GM23338 (cell line): ENCODE measurements at regions not wholly inside any gene's neighbourhood (a gene's known extent, or its start where the extent isn't known, plus 50 kb on each side); places are given as distances from the start of the nearest gene placed in this dataset.

Experiments
- ATAC-seq: fragments of 200-7000 bp; cut with Tn5 transposase; 3 replicates; pipeline ENCODE4 v1.9.1; 2020
- DNase-seq: peaks from one replicate; pipeline ENCODE4 v3.0.0-alpha.2; 2015; ENCODE audit warnings: low spot score
- H2AFZ ChIP-seq: fragments of 200-600 bp; sonication (generic); 2 replicates; pipeline ENCODE4 v1.8.0; 2016; ENCODE audit warnings: antibody characterized with exemption, mild to moderate bottlenecking, moderate library complexity
- H3F3A ChIP-seq: fragments of 200-600 bp; sonication (generic); replicated peaks from 2 replicates; pipeline ENCODE4 v1.8.0; 2017; ENCODE audit warnings: antibody characterized with exemption, mixed run types, low read depth
- H3K27ac ChIP-seq: fragments of 200-600 bp; sonication (generic); 2 replicates; pipeline ENCODE4 v1.6.1; 2016; ENCODE audit warnings: low read depth
- H3K27me3 ChIP-seq: fragments of 200-600 bp; sonication (generic); 2 replicates; pipeline ENCODE4 v1.8.0; 2016; ENCODE audit warnings: mild to moderate bottlenecking, mixed run types, moderate library complexity; ENCODE audit not compliant: insufficient read depth
- H3K36me3 ChIP-seq: fragments of 200-600 bp; sonication (generic); 2 replicates; pipeline ENCODE4 v1.8.0; 2016; ENCODE audit warnings: mild to moderate bottlenecking; ENCODE audit not compliant: insufficient read depth
- H3K4me1 ChIP-seq: fragments of 200-600 bp; sonication (generic); 2 replicates; pipeline ENCODE4 v1.8.0; 2016; ENCODE audit warnings: mild to moderate bottlenecking, moderate library complexity; ENCODE audit not compliant: insufficient read depth
- H3K4me2 ChIP-seq: fragments of 200-600 bp; sonication (generic); 2 replicates; pipeline ENCODE4 v1.7.1; 2017; ENCODE audit warnings: mixed run types
- H3K4me3 ChIP-seq: fragments of 200-600 bp; sonication (generic); 2 replicates; pipeline ENCODE4 v1.6.1; 2016; ENCODE audit warnings: mixed run types
- H3K79me2 ChIP-seq: fragments of 200-600 bp; sonication (generic); replicated peaks from 2 replicates; pipeline ENCODE4 v1.8.0; 2017; ENCODE audit warnings: mild to moderate bottlenecking; ENCODE audit not compliant: insufficient read depth
- H3K9me2 ChIP-seq: fragments of 200-600 bp; sonication (generic); 2 replicates; pipeline ENCODE4 v1.8.0; 2017; ENCODE audit not compliant: insufficient read depth
- H4K20me1 ChIP-seq: fragments of 200-600 bp; sonication (generic); replicated peaks from 2 replicates; pipeline ENCODE4 v1.8.0; 2017; ENCODE audit warnings: mild to moderate bottlenecking; ENCODE audit not compliant: insufficient read depth
- H3K27ac Mint-ChIP-seq: 2 replicates; pipeline ENCODE4 v1.8.0; 2020; ENCODE audit warnings: inconsistent platforms, mild to moderate bottlenecking, moderate library complexity, mixed read lengths
- H3K27me3 Mint-ChIP-seq: 3 replicates; pipeline ENCODE4 v1.8.0; 2022; ENCODE audit warnings: low read depth, mild to moderate bottlenecking, moderate library complexity, mixed read lengths, inconsistent platforms; ENCODE audit not compliant: insufficient read depth, poor library complexity
- H3K36me3 Mint-ChIP-seq: 3 replicates; pipeline ENCODE4 v1.8.0; 2021; ENCODE audit warnings: low read depth, mild to moderate bottlenecking, inconsistent platforms, moderate library complexity, mixed read lengths
- H3K4me1 Mint-ChIP-seq: 3 replicates; pipeline ENCODE4 v1.8.0; 2020; ENCODE audit warnings: mild to moderate bottlenecking, inconsistent platforms, mixed read lengths
- H3K4me3 Mint-ChIP-seq: 3 replicates; pipeline ENCODE4 v1.8.0; 2021; ENCODE audit warnings: moderate library complexity, mild to moderate bottlenecking, inconsistent platforms, mixed read lengths
- H3K9me3 Mint-ChIP-seq: 3 replicates; pipeline ENCODE4 v1.8.0; 2020; ENCODE audit warnings: moderate library complexity, mild to moderate bottlenecking, inconsistent platforms, mixed read lengths
- CREB1 ChIP-seq: fragments of 250-450 bp; sonication (Bioruptor Pico); IDR thresholded peaks from 2 replicates; pipeline ENCODE4 v1.5.0; 2020; ENCODE audit warnings: low read depth, mild to moderate bottlenecking, moderate library complexity
- ETS1 ChIP-seq: IDR thresholded peaks from 2 replicates; pipeline ENCODE4 v1.6.1; 2016; ENCODE audit warnings: antibody characterized with exemption
- EZH2 ChIP-seq: fragments of 200-600 bp; sonication (generic); IDR thresholded peaks from one replicate; pipeline ENCODE4 v1.8.0; 2017; ENCODE audit warnings: antibody characterized with exemption, mild to moderate bottlenecking, low read depth; ENCODE audit not compliant: unreplicated experiment
- EZH2phosphoT487 ChIP-seq: fragments of 200-600 bp; sonication (generic); IDR thresholded peaks from one replicate; pipeline ENCODE4 v1.8.1; 2018; ENCODE audit warnings: antibody characterized with exemption; ENCODE audit not compliant: unreplicated experiment
- JUNB ChIP-seq: IDR thresholded peaks from one replicate; pipeline ENCODE4 v1.6.1; 2016; ENCODE audit warnings: antibody characterized with exemption; ENCODE audit not compliant: unreplicated experiment
- NANOG ChIP-seq: IDR thresholded peaks from 2 replicates; pipeline ENCODE4 v1.6.1; 2016; ENCODE audit warnings: antibody characterized with exemption, borderline replicate concordance
- POLR2AphosphoS5 ChIP-seq: IDR thresholded peaks from 2 replicates; pipeline ENCODE4 v1.6.1; 2016; ENCODE audit warnings: antibody characterized with exemption, low read depth
- STAT1 ChIP-seq: IDR thresholded peaks from one replicate; pipeline ENCODE4 v1.6.1; 2016; ENCODE audit warnings: antibody characterized with exemption; ENCODE audit not compliant: unreplicated experiment
- ZNF114 ChIP-seq: fragments of 250-450 bp; sonication (Bioruptor Pico); IDR thresholded peaks from 2 replicates; pipeline ENCODE4 v1.5.0; 2020; ENCODE audit warnings: mild to moderate bottlenecking, moderate library complexity
- ZNF331 ChIP-seq: fragments of 250-450 bp; sonication (Bioruptor Pico); IDR thresholded peaks from 2 replicates; pipeline ENCODE4 v1.5.0; 2020; ENCODE audit warnings: low read depth, mild to moderate bottlenecking, moderate library complexity
- TF ChIP-seq, protein P1 (sequence below), 2 experiments: fragments of 200-600 bp in 1 of 2; sonication (generic) in 1 of 2; conservative IDR thresholded peaks; 2 replicates each; pipeline versions ENCODE4 v1.5.1 to v1.6.1; 2016 to 2017; ENCODE audit warnings: antibody characterized with exemption in 2 of 2, low read depth in 2 of 2, mild to moderate bottlenecking in 2 of 2, moderate library complexity in 1 of 2
- TF ChIP-seq, protein P2 (sequence below): IDR thresholded peaks from one replicate; pipeline ENCODE4 v1.6.1; 2018; ENCODE audit warnings: antibody characterized with exemption; ENCODE audit not compliant: unreplicated experiment
- TF ChIP-seq, protein P3 (sequence below): fragments of 250-450 bp; sonication (Bioruptor Pico); IDR thresholded peaks from 2 replicates; pipeline ENCODE4 v1.5.0; 2020; ENCODE audit warnings: mild to moderate bottlenecking, moderate library complexity

DNA sequence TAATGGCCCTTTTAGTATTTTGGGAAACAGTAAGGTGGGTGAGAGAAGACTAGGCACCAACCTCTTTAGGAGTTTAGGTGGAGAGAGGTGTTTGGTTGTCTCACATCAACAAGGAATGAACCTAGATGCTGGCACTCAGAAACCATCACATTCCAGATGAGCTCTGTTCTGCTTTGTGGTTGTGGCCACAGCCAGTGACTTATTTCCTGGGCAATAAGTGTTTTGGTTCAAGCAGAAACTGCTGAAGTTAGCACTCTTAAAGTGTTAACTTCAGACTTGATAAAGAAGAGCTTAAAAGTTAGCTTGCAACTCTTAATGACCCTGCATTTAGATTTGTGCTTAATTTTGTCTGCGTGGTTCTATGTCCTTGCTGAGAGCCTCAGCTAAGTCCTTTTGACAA is 929.2 kb downstream of the SLC4A3 start:
- Mint-ChIP-seq H3K27me3 (peaks cover 1% of the 10 kb centered on the region), H3K36me3 (no peaks in the 10 kb centered on the region), H3K27ac (no peak overlapping the region)

More for the DNA sequence above, 929.2 kb downstream of the SLC4A3 start:
- Histone ChIP-seq H3K36me3 (no peaks in the 10 kb centered on the region), H3K27me3 (no peaks in the 10 kb centered on the region), H3K4me2 (no peak overlapping the region), H2AFZ (no peak overlapping the region), H3F3A (no peaks in the 10 kb centered on the region), H3K27ac (no peak overlapping the region), H3K9me2 (peaks cover 6% of the 10 kb centered on the region; the same call in 1 of the 2 replicates), H3K4me3 (no peak overlapping the region), H3K79me2 (no peaks in the 10 kb centered on the region), H4K20me1 (no peaks in the 10 kb centered on the region), H3K4me1 (no peaks in the 10 kb centered on the region)
- no peak overlapping the region for H3K4me3 Mint-ChIP-seq
- H3K9me3 Mint-ChIP-seq: peaks cover 7% of the 10 kb centered on the region; the same call in 1 of the 3 replicates
- DNase-seq: no peak
- no peaks in the 10 kb centered on the region for H3K4me1 Mint-ChIP-seq
- no peak for ATAC-seq
- no peak for TF ChIP-seq POLR2AphosphoS5
- TF ChIP-seq ZNF114 (CRISPR knock-in tag): no peak
- no peak for TF ChIP-seq JUNB
- no peak for TF ChIP-seq CREB1 (CRISPR knock-in tag)
- TF ChIP-seq EZH2: no peak
- TF ChIP-seq ETS1: no peak
- TF ChIP-seq, protein P1, sequence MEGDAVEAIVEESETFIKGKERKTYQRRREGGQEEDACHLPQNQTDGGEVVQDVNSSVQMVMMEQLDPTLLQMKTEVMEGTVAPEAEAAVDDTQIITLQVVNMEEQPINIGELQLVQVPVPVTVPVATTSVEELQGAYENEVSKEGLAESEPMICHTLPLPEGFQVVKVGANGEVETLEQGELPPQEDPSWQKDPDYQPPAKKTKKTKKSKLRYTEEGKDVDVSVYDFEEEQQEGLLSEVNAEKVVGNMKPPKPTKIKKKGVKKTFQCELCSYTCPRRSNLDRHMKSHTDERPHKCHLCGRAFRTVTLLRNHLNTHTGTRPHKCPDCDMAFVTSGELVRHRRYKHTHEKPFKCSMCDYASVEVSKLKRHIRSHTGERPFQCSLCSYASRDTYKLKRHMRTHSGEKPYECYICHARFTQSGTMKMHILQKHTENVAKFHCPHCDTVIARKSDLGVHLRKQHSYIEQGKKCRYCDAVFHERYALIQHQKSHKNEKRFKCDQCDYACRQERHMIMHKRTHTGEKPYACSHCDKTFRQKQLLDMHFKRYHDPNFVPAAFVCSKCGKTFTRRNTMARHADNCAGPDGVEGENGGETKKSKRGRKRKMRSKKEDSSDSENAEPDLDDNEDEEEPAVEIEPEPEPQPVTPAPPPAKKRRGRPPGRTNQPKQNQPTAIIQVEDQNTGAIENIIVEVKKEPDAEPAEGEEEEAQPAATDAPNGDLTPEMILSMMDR (conservative IDR thresholded peaks at IDR 0.05; ENCODE audit: low read depth in 2 of 2): no peak
- no peak for TF ChIP-seq ZNF331 (CRISPR knock-in tag)
- no peak for TF ChIP-seq EZH2phosphoT487
- TF ChIP-seq, protein P2, sequence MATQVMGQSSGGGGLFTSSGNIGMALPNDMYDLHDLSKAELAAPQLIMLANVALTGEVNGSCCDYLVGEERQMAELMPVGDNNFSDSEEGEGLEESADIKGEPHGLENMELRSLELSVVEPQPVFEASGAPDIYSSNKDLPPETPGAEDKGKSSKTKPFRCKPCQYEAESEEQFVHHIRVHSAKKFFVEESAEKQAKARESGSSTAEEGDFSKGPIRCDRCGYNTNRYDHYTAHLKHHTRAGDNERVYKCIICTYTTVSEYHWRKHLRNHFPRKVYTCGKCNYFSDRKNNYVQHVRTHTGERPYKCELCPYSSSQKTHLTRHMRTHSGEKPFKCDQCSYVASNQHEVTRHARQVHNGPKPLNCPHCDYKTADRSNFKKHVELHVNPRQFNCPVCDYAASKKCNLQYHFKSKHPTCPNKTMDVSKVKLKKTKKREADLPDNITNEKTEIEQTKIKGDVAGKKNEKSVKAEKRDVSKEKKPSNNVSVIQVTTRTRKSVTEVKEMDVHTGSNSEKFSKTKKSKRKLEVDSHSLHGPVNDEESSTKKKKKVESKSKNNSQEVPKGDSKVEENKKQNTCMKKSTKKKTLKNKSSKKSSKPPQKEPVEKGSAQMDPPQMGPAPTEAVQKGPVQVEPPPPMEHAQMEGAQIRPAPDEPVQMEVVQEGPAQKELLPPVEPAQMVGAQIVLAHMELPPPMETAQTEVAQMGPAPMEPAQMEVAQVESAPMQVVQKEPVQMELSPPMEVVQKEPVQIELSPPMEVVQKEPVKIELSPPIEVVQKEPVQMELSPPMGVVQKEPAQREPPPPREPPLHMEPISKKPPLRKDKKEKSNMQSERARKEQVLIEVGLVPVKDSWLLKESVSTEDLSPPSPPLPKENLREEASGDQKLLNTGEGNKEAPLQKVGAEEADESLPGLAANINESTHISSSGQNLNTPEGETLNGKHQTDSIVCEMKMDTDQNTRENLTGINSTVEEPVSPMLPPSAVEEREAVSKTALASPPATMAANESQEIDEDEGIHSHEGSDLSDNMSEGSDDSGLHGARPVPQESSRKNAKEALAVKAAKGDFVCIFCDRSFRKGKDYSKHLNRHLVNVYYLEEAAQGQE: no peak
- TF ChIP-seq, protein P3, sequence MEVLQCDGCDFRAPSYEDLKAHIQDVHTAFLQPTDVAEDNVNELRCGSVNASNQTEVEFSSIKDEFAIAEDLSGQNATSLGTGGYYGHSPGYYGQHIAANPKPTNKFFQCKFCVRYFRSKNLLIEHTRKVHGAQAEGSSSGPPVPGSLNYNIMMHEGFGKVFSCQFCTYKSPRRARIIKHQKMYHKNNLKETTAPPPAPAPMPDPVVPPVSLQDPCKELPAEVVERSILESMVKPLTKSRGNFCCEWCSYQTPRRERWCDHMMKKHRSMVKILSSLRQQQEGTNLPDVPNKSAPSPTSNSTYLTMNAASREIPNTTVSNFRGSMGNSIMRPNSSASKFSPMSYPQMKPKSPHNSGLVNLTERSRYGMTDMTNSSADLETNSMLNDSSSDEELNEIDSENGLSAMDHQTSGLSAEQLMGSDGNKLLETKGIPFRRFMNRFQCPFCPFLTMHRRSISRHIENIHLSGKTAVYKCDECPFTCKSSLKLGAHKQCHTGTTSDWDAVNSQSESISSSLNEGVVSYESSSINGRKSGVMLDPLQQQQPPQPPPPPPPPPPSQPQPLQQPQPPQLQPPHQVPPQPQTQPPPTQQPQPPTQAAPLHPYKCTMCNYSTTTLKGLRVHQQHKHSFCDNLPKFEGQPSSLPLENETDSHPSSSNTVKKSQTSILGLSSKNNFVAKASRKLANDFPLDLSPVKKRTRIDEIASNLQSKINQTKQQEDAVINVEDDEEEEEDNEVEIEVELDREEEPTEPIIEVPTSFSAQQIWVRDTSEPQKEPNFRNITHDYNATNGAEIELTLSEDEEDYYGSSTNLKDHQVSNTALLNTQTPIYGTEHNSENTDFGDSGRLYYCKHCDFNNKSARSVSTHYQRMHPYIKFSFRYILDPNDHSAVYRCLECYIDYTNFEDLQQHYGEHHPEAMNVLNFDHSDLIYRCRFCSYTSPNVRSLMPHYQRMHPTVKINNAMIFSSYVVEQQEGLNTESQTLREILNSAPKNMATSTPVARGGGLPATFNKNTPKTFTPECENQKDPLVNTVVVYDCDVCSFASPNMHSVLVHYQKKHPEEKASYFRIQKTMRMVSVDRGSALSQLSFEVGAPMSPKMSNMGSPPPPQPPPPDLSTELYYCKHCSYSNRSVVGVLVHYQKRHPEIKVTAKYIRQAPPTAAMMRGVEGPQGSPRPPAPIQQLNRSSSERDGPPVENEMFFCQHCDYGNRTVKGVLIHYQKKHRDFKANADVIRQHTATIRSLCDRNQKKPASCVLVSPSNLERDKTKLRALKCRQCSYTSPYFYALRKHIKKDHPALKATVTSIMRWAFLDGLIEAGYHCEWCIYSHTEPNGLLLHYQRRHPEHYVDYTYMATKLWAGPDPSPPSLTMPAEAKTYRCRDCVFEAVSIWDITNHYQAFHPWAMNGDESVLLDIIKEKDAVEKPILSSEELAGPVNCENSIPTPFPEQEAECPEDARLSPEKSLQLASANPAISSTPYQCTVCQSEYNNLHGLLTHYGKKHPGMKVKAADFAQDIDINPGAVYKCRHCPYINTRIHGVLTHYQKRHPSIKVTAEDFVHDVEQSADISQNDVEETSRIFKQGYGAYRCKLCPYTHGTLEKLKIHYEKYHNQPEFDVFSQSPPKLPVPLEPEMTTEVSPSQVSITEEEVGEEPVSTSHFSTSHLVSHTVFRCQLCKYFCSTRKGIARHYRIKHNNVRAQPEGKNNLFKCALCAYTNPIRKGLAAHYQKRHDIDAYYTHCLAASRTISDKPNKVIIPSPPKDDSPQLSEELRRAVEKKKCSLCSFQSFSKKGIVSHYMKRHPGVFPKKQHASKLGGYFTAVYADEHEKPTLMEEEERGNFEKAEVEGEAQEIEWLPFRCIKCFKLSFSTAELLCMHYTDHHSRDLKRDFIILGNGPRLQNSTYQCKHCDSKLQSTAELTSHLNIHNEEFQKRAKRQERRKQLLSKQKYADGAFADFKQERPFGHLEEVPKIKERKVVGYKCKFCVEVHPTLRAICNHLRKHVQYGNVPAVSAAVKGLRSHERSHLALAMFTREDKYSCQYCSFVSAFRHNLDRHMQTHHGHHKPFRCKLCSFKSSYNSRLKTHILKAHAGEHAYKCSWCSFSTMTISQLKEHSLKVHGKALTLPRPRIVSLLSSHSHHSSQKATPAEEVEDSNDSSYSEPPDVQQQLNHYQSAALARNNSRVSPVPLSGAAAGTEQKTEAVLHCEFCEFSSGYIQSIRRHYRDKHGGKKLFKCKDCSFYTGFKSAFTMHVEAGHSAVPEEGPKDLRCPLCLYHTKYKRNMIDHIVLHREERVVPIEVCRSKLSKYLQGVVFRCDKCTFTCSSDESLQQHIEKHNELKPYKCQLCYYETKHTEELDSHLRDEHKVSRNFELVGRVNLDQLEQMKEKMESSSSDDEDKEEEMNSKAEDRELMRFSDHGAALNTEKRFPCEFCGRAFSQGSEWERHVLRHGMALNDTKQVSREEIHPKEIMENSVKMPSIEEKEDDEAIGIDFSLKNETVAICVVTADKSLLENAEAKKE (CRISPR knock-in tag): no peak
- no peak for TF ChIP-seq STAT1
- no peak for TF ChIP-seq NANOG
